ENCODE measurements at regions not wholly inside any gene's neighbourhood (a gene's known extent, or its start where the extent isn't known, plus 50 kb on each side); places are given as distances from the start of the nearest gene placed in this dataset.
A peak's percentile ranks its signal among the peaks of the same experiment; 100 is the strongest.

DNA sequence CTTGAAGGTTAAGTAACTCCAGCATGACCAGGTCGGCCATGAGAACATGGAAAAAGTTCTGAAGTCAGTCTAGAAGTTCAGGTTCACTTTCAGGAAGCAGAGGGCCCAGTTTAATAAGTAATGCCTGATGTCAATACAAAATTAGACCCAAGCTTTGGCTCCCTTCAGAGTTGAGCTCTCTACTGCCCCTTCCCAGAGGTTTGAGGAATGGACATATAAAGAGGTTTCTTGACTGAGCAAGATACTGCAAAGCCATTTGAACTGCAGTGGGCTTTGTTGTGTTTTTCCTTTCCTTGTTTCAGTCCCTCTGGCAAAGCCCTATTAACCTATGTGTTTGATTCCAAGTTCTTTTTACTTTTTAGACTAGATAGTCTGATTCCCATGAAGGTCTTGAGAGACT, 97.8 kb upstream of the PREP start:
- intact Hi-C loops (cut with micrococcal nuclease) = no loop called here
- CTCF ChIA-PET = no interaction called here

DNA sequence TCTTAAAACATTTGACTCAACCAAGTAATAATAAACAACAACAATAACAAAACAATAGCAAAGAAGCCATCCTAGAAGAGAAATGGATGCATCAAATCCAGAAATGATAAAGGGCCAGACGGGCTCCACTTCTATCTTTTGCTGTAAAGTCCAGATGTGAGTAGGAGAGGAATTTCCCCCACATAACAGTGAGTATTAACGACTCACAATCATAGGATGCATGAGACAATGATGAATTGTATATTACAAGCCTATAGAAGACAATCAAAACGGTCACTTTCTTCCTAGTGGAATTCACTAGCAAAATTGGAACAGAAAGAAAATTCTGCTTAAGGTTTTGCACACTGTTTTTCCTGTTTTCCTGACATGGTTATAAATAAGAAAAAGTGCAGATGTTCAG, 97.0 kb upstream of the PREP start:
- Mint-ChIP-seq H3K4me1 (ENCODE audit: low read depth) (no peaks in the 10 kb centered on the region), H3K27me3 (ENCODE audit: low read depth) (peaks cover 5% of the 10 kb centered on the region), H3K4me3 (no peak overlapping the region), H3K36me3 (ENCODE audit: low read depth) (no peaks in the 10 kb centered on the region), H3K9me3 (no peaks in the 10 kb centered on the region), H3K27ac (no peak overlapping the region)
- DNase-seq = no peak
- CTCF ChIA-PET = interaction anchor here (0.5 to 1.1 kb wide), 3 partner anchors 27 to 76 kb away, joined by 3 to 4 read pairs (median 3); no protein-coding TSS in a partner anchor
- intact Hi-C loops (cut with micrococcal nuclease) = no loop called here

More for the DNA sequence above, 97.8 kb upstream of the PREP start:
- Mint-ChIP-seq H3K27me3 (ENCODE audit: low read depth) (peaks cover 8% of the 10 kb centered on the region), H3K4me1 (ENCODE audit: low read depth) (no peaks in the 10 kb centered on the region), H3K36me3 (ENCODE audit: low read depth) (no peaks in the 10 kb centered on the region), H3K9me3 (no peaks in the 10 kb centered on the region), H3K4me3 (no peak overlapping the region), H3K27ac (no peak overlapping the region)
- DNase-seq = no peak

DNA sequence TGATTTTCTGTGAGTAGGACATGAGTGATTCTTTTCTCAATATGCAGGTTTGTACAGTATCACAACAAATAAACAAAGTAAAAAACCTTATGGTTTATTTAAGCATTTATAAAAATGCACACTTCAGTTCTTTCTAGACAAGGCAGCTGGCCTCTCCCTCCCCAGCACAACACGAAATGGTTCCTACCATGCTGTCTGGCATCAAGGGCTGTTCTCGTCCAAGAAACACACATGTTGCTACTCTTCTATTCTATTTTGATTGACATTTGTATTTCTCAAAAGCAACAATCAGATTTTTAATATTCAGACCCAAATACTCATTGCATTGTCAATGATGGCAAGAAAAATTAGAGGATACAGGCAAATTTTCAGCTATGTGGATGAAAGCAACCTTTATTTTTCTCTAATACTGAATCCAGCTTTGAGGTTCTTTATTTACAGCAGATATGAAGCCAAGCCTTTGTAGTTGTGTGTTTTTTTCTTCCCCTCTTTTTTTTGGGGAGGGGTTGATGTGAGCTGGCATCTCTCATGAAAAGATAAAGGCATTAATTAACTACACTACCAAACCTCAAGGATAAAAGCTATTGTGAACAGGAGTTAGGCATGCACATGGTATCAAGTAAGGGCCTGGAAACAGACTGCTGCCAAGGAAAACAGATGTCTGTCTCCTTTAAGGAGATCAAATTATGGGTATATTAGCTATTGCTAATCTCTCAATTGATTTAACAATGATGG, 96.4 kb upstream of the PREP start:
- Mint-ChIP-seq H3K27me3 (ENCODE audit: low read depth) (peaks cover 5% of the 10 kb centered on the region), H3K27ac (no peak overlapping the region), H3K36me3 (ENCODE audit: low read depth) (no peaks in the 10 kb centered on the region), H3K4me3 (no peak overlapping the region), H3K9me3 (no peaks in the 10 kb centered on the region), H3K4me1 (ENCODE audit: low read depth) (no peaks in the 10 kb centered on the region)
- intact Hi-C loops (cut with micrococcal nuclease) = no loop called here
- CTCF ChIA-PET = interaction anchor here (0.5 to 1.1 kb wide), 3 partner anchors 26 to 76 kb away, joined by 3 to 4 read pairs (median 3); no protein-coding TSS in a partner anchor
- DNase-seq = no peak

DNA sequence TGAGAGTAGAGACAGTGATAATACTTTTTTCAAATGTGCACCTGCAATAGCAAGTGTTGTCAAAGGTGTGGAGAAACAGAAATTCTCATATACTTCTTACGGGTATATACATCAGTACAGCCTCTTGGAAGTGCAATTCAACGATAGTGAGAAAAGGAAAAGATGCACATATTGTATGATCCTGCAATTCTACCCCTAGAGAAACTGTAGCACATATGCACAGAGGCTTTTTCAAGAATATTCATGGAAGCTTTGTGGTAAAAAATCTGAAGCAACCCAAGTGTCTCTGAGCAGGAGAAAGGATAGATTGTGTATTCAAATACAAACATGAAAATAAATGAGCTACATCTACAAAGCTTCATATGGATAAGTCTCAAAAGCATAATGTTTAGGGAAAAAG, 94.7 kb upstream of the PREP start:
- Mint-ChIP-seq H3K9me3 (no peaks in the 10 kb centered on the region), H3K4me1 (ENCODE audit: low read depth) (peaks cover 6% of the 10 kb centered on the region), H3K27me3 (ENCODE audit: low read depth) (peaks cover 4% of the 10 kb centered on the region), H3K4me3 (no peak overlapping the region), H3K27ac (no peak overlapping the region), H3K36me3 (ENCODE audit: low read depth) (no peaks in the 10 kb centered on the region)
- CTCF ChIA-PET = no interaction called here
- no peak for DNase-seq
- intact Hi-C loops (cut with micrococcal nuclease) = no loop called here

DNA sequence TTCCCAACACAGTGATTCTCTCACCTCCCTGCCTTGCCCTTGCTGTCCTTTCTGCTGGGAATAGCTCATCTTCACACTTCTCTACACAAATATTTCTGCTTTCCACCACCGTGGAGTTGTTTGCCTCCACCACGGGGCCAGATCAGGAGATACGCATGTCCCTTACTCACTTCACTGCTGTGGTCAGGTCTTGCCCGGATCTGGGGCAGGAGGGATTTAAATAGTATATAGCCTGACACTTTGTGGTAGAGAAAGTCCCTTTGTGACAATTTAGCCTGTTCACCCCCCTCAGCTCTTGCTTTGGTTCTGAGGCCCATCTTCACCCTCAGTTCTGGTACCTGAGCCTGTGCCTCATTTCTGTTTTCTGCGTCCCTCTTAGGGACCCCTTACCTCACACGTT, 92.6 kb upstream of the PREP start:
- CTCF ChIA-PET = no interaction called here
- Mint-ChIP-seq H3K9me3 (no peaks in the 10 kb centered on the region), H3K4me3 (no peak overlapping the region), H3K4me1 (ENCODE audit: low read depth) (peaks cover 6% of the 10 kb centered on the region), H3K27me3 (ENCODE audit: low read depth) (peaks cover 3% of the 10 kb centered on the region), H3K27ac (no peak overlapping the region), H3K36me3 (ENCODE audit: low read depth) (no peaks in the 10 kb centered on the region)
- intact Hi-C loops (cut with micrococcal nuclease) = no loop called here
- DNase-seq = no peak

DNA sequence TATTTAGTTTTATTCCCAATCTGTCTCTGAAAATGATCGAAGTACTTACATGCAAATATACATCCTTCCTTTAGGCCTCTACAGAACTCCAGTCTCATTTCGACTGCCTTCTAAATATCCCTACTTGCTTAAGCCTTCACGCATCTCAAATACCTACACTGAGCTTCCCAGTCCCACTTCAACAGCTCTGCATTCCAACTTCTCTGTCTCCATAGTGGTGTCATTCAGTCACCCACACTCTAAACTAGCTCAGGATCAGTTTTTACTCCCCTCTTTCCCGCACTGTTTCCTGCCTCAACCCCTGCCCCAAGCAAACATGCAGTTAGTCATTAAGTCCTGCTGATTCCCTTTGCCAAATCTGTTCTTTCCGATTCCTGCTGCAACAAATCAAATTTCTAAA, 91.8 kb upstream of the PREP start:
- Mint-ChIP-seq H3K27me3 (ENCODE audit: low read depth) (no peaks in the 10 kb centered on the region), H3K27ac (no peak overlapping the region)
- intact Hi-C loops (cut with micrococcal nuclease) = loop anchor here (5.0 kb wide), 1 partner anchor 498 kb away; no protein-coding TSS in a partner anchor

DNA sequence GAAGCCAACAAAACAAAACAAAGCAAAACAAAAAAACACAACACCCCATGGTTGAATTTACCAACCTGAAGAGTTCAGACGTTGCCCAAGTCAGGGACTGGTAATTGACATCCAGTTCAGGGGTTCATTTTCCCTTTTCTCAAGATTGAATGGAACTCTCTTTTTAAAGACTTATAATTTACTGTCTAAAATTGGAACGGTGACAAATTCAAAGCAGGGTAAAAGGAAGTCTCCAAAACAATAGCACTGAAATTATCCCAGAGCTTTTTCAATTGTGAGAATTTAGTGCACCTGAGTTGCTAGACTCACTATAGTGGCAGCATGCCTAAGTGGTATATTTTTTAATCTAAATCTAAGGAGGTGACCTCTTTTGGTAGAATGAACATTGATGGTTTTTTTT, 90.9 kb upstream of the PREP start:
- Mint-ChIP-seq H3K9me3 (no peaks in the 10 kb centered on the region), H3K27me3 (ENCODE audit: low read depth) (no peaks in the 10 kb centered on the region), H3K4me1 (ENCODE audit: low read depth) (peaks cover 6% of the 10 kb centered on the region), H3K36me3 (ENCODE audit: low read depth) (no peaks in the 10 kb centered on the region), H3K27ac (no peak overlapping the region), H3K4me3 (no peak overlapping the region)
- DNase-seq = no peak
- intact Hi-C loops (cut with micrococcal nuclease) = loop anchor here (2.0 to 5.0 kb wide), 2 partner anchors 499 to 605 kb away; no protein-coding TSS in a partner anchor
- CTCF ChIA-PET = interaction anchor here (1.2 kb wide), 1 partner anchor 12 kb away, joined by 3 read pairs; no protein-coding TSS in a partner anchor

More for the DNA sequence above, 91.8 kb upstream of the PREP start:
- CTCF ChIA-PET = interaction anchor here (1.2 kb wide), 1 partner anchor 11 kb away, joined by 3 read pairs; no protein-coding TSS in a partner anchor
- Mint-ChIP-seq H3K4me1 (ENCODE audit: low read depth) (peaks cover 6% of the 10 kb centered on the region), H3K36me3 (ENCODE audit: low read depth) (no peaks in the 10 kb centered on the region), H3K4me3 (no peak overlapping the region), H3K9me3 (no peaks in the 10 kb centered on the region)
- no peak for DNase-seq

DNA sequence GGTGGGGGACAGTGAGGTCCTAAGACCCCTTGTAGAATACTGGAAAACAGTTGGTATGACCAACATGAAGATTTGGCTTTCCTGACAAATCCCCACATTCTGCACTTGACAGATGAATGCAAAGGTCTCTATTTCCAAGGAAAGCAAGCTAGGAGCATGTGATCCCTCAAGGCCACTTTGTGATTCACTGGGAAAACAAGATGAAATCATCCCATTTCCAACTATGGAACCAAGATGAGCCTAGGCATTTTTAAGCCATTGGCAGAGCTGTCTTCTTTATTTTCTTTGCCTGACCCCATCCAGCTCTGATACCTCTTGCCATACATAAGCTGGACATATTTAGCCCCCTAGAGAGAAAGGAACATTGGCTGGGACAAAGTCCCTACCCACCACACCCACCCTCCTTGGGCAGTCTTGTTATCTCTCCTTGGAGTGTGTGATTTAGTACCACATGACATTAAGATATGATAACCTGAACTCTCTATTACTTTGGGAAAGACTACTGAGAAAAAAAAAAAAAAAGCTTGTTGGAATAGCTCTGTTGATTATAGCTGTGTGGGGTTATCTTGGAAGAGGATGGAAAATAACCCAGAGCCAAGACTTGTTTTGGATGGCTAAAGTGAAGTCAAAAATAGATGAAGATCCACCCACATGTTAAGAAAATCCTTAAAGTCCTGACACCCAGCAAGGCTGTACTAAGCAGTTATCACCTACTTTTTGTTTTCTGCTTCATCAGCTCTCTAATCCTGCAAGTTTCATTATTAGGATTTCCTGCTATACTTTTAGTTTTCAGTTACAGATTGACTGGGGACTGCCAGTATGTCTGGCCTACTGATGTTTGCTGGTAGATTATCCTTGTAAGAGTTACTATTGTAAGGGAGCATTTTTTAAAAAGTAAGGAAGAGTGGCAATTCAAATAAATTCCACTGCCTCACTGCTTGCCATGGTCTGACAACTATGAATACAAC, 90.1 kb upstream of the PREP start:
- CTCF ChIA-PET = interaction anchor here (0.9 kb wide), 1 partner anchor 9 kb away, joined by 3 read pairs; no protein-coding TSS in a partner anchor
- no peaks in the 10 kb centered on the region for H3K27me3 Mint-ChIP-seq (ENCODE audit: low read depth)
- peak; percentile 7 for DNase-seq
- H3K27ac Mint-ChIP-seq = no peak overlapping the region
- no peak overlapping the region for H3K4me3 Mint-ChIP-seq
- intact Hi-C loops (cut with micrococcal nuclease) = loop anchor here (2.0 to 5.0 kb wide), 2 partner anchors 499 to 606 kb away; no protein-coding TSS in a partner anchor
- H3K4me1 Mint-ChIP-seq (ENCODE audit: low read depth) = peaks cover 6% of the 10 kb centered on the region
- H3K36me3 Mint-ChIP-seq (ENCODE audit: low read depth) = no peaks in the 10 kb centered on the region
- H3K9me3 Mint-ChIP-seq = no peaks in the 10 kb centered on the region

DNA sequence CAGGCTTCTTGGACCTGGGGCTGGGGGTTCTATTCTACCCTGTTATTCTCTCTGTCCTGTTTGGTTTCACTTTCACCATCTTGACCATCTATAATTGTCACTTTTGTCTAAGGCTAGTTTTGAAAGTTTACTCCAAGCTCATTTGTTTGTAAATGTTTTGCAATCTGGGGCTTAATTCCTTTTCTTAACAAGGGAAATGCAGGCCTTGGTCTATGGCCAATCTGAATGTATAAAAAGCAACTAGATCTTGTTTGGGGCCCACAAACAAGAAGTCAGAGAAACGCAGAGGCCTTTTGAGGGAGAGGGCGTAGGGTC, 86.3 kb upstream of the PREP start:
- peaks cover 6% of the 10 kb centered on the region for H3K4me1 Mint-ChIP-seq (ENCODE audit: low read depth)
- H3K9me3 Mint-ChIP-seq = no peaks in the 10 kb centered on the region
- no peak overlapping the region for H3K4me3 Mint-ChIP-seq
- no peaks in the 10 kb centered on the region for H3K36me3 Mint-ChIP-seq (ENCODE audit: low read depth)
- no peak for DNase-seq
- peaks cover 5% of the 10 kb centered on the region for H3K27me3 Mint-ChIP-seq (ENCODE audit: low read depth)
- intact Hi-C loops (cut with micrococcal nuclease) = no loop called here
- H3K27ac Mint-ChIP-seq = no peak overlapping the region
- CTCF ChIA-PET = no interaction called here

DNA sequence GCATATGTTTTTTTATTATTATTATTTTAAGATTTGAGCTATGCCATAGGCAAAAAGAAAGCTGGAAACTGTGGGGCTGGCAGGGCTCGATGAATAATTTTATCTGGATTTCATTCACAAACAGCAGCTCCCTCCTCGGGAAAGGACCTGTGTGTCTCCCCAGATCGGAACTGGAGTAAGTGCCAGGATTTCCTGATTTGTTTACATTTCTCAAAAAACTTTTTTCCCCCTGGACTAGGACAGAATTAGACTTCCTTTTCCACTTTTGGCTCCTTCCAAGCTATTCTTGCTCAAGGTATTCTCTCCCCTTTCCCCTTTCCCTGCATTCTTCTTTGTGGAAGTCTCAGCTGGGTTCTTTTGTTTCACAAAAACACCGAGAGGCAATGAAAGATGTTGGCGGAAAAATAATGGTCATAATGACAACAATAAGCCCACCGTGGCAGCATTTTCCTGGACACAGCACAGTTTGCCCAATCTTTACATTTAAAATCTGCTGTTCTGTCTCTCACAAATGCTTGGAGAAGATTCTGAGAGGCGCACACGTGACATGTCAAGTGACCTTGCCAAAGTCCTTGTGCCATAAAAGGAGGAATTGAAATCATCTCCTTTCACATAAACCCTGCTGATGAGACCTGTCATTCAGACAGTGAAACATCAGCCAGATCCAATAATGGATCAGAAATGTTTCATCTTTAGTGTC, 85.8 kb upstream of the PREP start:
- Mint-ChIP-seq H3K4me3 (no peak overlapping the region), H3K4me1 (ENCODE audit: low read depth) (peaks cover 6% of the 10 kb centered on the region), H3K27me3 (ENCODE audit: low read depth) (peaks cover 9% of the 10 kb centered on the region), H3K36me3 (ENCODE audit: low read depth) (no peaks in the 10 kb centered on the region), H3K27ac (no peak overlapping the region), H3K9me3 (no peaks in the 10 kb centered on the region)
- CTCF ChIA-PET = no interaction called here
- intact Hi-C loops (cut with micrococcal nuclease) = no loop called here
- no peak for DNase-seq

DNA sequence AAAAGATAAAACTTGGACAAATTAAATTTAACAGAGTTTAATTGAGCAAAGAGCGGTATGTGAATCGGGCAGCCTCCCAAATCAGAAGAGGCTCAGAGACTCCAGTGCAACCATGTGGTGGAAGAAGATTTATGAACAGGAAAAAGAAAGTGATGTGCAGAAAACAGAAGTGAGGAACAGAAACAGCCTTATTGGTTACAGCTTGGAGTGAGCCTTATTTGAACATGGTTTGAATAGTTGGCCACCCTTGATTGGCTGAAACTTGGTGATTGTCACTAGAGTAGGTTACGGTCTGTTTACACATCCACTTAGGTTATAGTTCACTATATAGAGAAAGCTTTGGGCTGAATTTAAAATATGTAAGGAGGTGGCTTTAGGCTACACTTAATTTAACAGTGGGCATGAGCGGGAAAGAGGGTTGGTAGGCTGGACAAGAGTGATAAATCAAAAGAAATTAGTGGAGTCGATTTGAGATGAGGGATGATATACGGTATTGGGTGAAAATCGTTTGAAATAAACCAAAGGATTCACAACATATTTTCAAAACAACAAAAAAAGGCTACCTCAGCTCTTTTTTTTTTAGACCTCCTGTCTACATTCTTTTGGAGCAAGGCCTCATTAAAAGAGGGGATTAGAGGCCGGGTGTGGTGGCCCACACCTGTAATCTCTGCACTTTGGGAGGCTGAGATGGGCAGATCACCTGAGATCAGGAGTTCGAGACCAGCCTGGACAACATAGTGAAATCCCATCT, 84.3 kb upstream of the PREP start:
- intact Hi-C loops (cut with micrococcal nuclease) = no loop called here
- no peaks in the 10 kb centered on the region for H3K4me1 Mint-ChIP-seq (ENCODE audit: low read depth)

More for the DNA sequence above, 84.3 kb upstream of the PREP start:
- DNase-seq = no peak
- Mint-ChIP-seq H3K4me3 (no peak overlapping the region), H3K36me3 (ENCODE audit: low read depth) (no peaks in the 10 kb centered on the region), H3K27ac (no peak overlapping the region), H3K9me3 (no peaks in the 10 kb centered on the region), H3K27me3 (ENCODE audit: low read depth) (peaks cover 12% of the 10 kb centered on the region)
- CTCF ChIA-PET = interaction anchor here (0.8 to 1.0 kb wide), 2 partner anchors 121 to 303 kb away, joined by 3 read pairs; no protein-coding TSS in a partner anchor

All from activated naive CD4-positive, alpha-beta T cell treated with anti-CD3 and anti-CD28 coated beads for 36 hours (primary cell).